HEK293T (cell line): ENCODE measurements at regions not wholly inside any gene's neighbourhood (a gene's known extent, or its start where the extent isn't known, plus 50 kb on each side); places are given as distances from the start of the nearest gene placed in this dataset.

Experiments
- BHLHE40 ChIP-seq: fragments of 450-650 bp; IDR thresholded peaks from 2 replicates; pipeline ENCODE4 v1.6.1; 2016; ENCODE audit warnings: mild to moderate bottlenecking, moderate library complexity, borderline replicate concordance
- CTBP1 ChIP-seq: fragments of 450-650 bp; IDR thresholded peaks from 2 replicates; pipeline ENCODE4 v1.6.1; 2016; ENCODE audit warnings: borderline replicate concordance
- FOXK2 ChIP-seq: fragments of 450-650 bp; IDR thresholded peaks from 2 replicates; pipeline ENCODE4 v1.6.1; 2016; ENCODE audit warnings: mild to moderate bottlenecking
- HDGF ChIP-seq: fragments of 450-650 bp; IDR thresholded peaks from 2 replicates; pipeline ENCODE4 v1.6.1; 2017; ENCODE audit warnings: antibody characterized with exemption, borderline replicate concordance
- TARDBP ChIP-seq: fragments of 450-650 bp; IDR thresholded peaks from 2 replicates; pipeline ENCODE4 v1.6.1; 2016
- ZNF384 ChIP-seq: fragments of 450-650 bp; IDR thresholded peaks from 2 replicates; pipeline ENCODE4 v1.6.1; 2016

GRCh38 chr2:212791569-212791968 is 253.0 kb upstream of the ERBB4 start:
- TF ChIP-seq HDGF, result no peak
- no peak for TF ChIP-seq TARDBP
- no peak for TF ChIP-seq FOXK2
- no peak for TF ChIP-seq ZNF384
- no peak for TF ChIP-seq BHLHE40
- no peak for TF ChIP-seq CTBP1
